ENCODE measurements at regions not wholly inside any gene's neighbourhood (a gene's known extent, or its start where the extent isn't known, plus 50 kb on each side); places are given as distances from the start of the nearest gene placed in this dataset.

DNA sequence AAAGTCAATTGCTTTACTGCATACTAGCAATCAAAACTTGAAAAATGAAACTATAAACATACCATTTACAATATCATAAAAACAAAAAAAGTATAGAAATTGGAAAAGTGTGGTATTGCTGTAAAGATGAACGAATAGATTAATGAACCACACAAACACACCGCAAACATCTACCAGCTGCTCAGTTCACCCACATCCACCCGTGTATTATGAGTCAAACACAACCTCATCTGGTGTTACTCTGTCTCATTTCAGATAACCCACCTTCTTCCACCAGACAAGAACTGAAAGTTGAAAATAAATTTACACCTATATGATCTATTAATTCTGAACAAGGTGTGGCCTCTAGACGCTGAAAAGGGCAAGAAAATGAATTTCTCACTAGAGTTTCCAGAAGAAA is 53.3 kb downstream of the BLID start:
- WGBS, 2 donors = 79 to 85% methylated on average over 4 of the region's 4 CpGs
- Histone ChIP-seq H3K27ac (no peak overlapping the region), H3K9me3 (peaks cover 0 to 35% (median 22%) of the 10 kb centered on the region in 11 donors), H3K36me3 (peaks cover 0 to 6% (median 0%) of the 10 kb centered on the region in 9 donors), H3K27me3 (no peaks in the 10 kb centered on the region), H3K4me1 (no peaks in the 10 kb centered on the region), H3K4me3 (no peak overlapping the region)
- no peak for DNase-seq
- ATAC-seq = no peak
- TF ChIP-seq, protein P1, sequence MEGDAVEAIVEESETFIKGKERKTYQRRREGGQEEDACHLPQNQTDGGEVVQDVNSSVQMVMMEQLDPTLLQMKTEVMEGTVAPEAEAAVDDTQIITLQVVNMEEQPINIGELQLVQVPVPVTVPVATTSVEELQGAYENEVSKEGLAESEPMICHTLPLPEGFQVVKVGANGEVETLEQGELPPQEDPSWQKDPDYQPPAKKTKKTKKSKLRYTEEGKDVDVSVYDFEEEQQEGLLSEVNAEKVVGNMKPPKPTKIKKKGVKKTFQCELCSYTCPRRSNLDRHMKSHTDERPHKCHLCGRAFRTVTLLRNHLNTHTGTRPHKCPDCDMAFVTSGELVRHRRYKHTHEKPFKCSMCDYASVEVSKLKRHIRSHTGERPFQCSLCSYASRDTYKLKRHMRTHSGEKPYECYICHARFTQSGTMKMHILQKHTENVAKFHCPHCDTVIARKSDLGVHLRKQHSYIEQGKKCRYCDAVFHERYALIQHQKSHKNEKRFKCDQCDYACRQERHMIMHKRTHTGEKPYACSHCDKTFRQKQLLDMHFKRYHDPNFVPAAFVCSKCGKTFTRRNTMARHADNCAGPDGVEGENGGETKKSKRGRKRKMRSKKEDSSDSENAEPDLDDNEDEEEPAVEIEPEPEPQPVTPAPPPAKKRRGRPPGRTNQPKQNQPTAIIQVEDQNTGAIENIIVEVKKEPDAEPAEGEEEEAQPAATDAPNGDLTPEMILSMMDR (IDR thresholded peaks at IDR 0.05) = no peak
- intact Hi-C loops (cut with DNase I) = no loop called here

DNA sequence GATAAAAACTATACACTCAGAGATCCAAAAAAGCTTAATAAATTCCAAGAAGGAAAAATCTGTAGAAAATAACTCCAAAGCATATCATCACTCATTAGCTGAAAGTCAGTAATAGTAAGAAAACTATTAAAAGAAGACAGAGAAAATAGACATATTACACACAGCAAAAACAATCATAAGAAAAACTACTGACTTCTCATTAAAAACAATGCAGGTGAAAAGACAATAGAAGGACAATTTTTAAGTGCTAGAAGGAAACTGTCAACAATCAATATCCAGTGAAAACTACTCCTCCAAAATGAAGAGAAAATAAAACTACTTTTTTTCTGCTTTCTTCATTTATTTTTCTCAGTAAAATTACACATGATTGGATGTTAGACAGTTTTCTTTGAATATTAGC is 56.5 kb downstream of the BLID start:
- H3K27ac ChIP-seq = no peak overlapping the region
- H3K4me1 ChIP-seq = no peaks in the 10 kb centered on the region
- intact Hi-C loops (cut with DNase I) = no loop called here
- TF ChIP-seq, protein P1 (IDR thresholded peaks at IDR 0.05) = no peak
- DNase-seq = no peak
- no peaks in the 10 kb centered on the region for H3K27me3 ChIP-seq
- peaks cover 0 to 6% (median 0%) of the 10 kb centered on the region in 9 donors for H3K36me3 ChIP-seq
- no peak for ATAC-seq
- peaks cover 0 to 30% (median 22%) of the 10 kb centered on the region in 11 donors for H3K9me3 ChIP-seq
- H3K4me3 ChIP-seq = no peak overlapping the region

DNA sequence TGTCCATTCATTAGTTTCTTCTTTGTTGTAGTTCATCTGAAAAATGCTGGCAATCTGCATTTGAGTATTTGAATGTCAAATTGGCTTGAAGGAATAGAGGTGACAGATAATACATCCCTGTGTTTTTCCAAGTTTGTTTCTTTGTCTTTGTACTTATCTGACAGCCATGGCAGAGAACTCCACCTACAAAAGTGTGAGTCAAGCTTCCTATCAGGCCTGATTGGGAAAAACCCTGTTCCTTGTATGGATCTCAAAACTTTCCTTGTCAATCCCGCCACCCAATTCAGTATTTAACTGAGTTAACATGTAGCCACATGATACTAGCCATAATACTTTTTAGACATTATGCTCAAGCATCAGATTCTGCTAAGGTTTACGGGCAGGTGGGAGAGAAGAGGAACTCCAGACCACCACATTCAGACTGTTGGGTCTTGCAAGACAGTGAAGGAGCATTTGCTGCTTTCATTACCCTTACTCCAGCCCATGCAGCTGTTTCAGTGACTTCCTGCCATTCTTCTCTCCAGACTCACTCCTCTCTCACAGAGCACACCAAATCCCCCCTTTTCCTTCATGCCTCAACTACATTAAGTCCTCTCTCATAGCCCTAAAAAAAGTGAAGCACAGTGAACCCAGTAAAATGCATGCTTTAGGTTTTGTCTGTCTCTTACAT is 65.9 kb downstream of the BLID start:
- Histone ChIP-seq H3K27ac (no peak overlapping the region), H3K36me3 (no peaks in the 10 kb centered on the region), H3K4me3 (no peak overlapping the region), H3K4me1 (peaks cover 0 to 5% (median 0%) of the 10 kb centered on the region in 9 donors), H3K9me3 (peaks cover 0 to 10% (median 3%) of the 10 kb centered on the region in 11 donors), H3K27me3 (no peaks in the 10 kb centered on the region)
- intact Hi-C loops (cut with DNase I) = no loop called here
- ATAC-seq (no peak), DNase-seq (no peak)
- WGBS, 2 donors = 82 to 90% methylated on average over 2 of the region's 2 CpGs
- TF ChIP-seq, protein P1 (IDR thresholded peaks at IDR 0.05) = no peak

DNA sequence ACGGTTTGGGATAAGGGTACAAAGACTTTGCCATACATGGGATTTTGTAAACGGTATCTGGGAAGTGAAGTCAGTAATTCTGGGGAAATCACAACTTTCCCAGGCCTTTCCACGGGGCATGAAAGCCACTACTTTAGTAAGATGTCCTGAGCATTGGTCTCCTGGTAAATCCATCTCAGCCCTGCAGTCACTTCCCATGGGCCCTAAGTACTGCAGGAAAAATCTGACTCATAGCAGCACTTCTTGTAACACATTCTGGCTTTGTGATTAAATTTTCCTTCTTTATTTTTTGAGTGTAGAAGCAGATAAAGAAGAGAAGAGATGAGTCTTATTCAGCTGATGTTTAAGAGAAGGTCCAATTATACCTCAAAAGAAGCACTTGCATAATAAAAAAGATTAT is 67.6 kb downstream of the BLID start:
- Histone ChIP-seq H3K27ac (no peak overlapping the region), H3K27me3 (no peaks in the 10 kb centered on the region), H3K4me3 (no peak overlapping the region), H3K9me3 (peaks cover 0 to 10% (median 3%) of the 10 kb centered on the region in 11 donors), H3K36me3 (no peaks in the 10 kb centered on the region), H3K4me1 (peaks cover 0 to 6% (median 0%) of the 10 kb centered on the region in 9 donors)
- intact Hi-C loops (cut with DNase I) = no loop called here
- ATAC-seq (no peak), DNase-seq (no peak)
- TF ChIP-seq, protein P1 (IDR thresholded peaks at IDR 0.05) = no peak
- 73 to 84% methylated on average over 3 of the region's 3 CpGs for WGBS, 2 donors

Measured in heart right ventricle (tissue), 16 donors.